PFSK-1 (cell line): ENCODE measurements at regions not wholly inside any gene's neighbourhood (a gene's known extent, or its start where the extent isn't known, plus 50 kb on each side); places are given as distances from the start of the nearest gene placed in this dataset.

Experiments used
- FOXP2 ChIP-seq: optimal IDR thresholded peaks from 2 replicates; pipeline ENCODE3; 2011; ENCODE audit warnings: borderline replicate concordance, control low read depth, inconsistent platforms; ENCODE audit not compliant: insufficient read depth; ENCODE audit errors: extremely low read length, extremely low read depth
- REST ChIP-seq, 2 experiments: IDR thresholded peaks; 2 replicates each; pipeline versions ENCODE4 v1.6.1 to v1.8.0; 2011 to 2012; ENCODE audit warnings: low read depth in 2 of 2, low read length in 2 of 2, control low read depth in 1 of 2, inconsistent platforms in 1 of 2, mild to moderate bottlenecking in 1 of 2, moderate library complexity in 1 of 2; ENCODE audit not compliant: insufficient read depth in 1 of 2
- SIN3A ChIP-seq: IDR thresholded peaks from 2 replicates; pipeline ENCODE4 v1.6.1; 2012; ENCODE audit warnings: mild to moderate bottlenecking, low read length, moderate library complexity, borderline replicate concordance; ENCODE audit not compliant: insufficient read depth

GRCh38 chr11:131301306-131301705 lies 69.1 kb upstream of the NTM start:
- TF ChIP-seq REST (IDR thresholded peaks at IDR 0.05; ENCODE audit: insufficient read depth in 1 of 2, low read depth in 2 of 2, low read length in 2 of 2) (no peak), FOXP2 (no peak), SIN3A (no peak)
